Astrocyte of the spinal cord (primary cell): ENCODE measurements at regions not wholly inside any gene's neighbourhood (a gene's known extent, or its start where the extent isn't known, plus 50 kb on each side); places are given as distances from the start of the nearest gene placed in this dataset.

Experiments
- DNase-seq: peaks from one replicate; pipeline ENCODE4 v3.0.0; 2011; ENCODE audit warnings: low read depth, low spot score
- H3K4me3 ChIP-seq: 2 replicates; pipeline ENCODE4 v1.5.1; 2011; ENCODE audit warnings: low read depth, mild to moderate bottlenecking, low read length, moderate library complexity
- in situ Hi-C: cut with HindIII; loops from 2 replicates; pipeline ENCODE4 v1.10.0; 2017; ENCODE audit warnings: low sequenced_read_pairs
- TF ChIP-seq, protein P1 (sequence below): IDR thresholded peaks from 2 replicates; pipeline ENCODE4 v1.5.1; 2012; ENCODE audit warnings: low read depth, mild to moderate bottlenecking, low read length, inconsistent platforms

DNA sequence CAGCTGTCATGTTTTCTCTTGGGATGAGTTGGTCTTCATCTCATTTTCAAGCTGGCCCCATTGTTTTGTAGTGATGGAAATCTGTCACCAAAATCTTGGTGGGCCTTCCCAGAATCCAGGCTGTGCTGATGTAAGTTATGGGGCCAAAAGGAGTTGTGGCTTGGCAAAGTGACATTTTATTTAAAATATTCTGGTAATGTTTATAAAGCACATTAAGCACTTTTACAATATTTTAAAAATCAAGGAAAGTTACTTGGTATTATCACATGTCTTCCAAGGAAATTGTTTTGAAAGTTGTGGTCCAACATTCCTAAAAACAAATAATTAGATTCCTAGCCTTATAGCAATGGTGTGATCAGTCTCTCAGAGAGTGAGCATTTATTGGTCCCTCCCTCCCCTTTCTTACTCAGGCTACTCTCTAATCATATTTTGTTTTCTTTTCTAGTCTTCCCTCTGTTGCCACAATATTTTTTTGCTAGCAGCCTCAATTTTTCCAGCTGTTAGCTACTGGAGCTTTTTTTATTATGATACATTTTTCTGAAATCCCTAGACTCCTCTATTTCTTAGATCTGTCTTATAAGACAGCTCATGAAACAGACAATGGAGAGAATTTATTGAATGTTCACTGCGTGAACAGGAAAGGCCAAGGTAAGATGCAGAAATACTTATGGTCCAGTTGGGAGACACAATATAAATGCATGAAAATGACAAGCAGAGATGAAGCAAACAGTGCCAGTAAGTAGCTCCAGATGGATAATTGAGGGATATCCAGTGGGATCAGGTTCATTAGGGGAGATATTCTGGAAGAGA lies 408.1 kb upstream of the ZNF608 start:
- H3K4me3 ChIP-seq: no peak overlapping the region
- in situ Hi-C loops: no loop called here
- DNase-seq: no peak
- TF ChIP-seq, protein P1, sequence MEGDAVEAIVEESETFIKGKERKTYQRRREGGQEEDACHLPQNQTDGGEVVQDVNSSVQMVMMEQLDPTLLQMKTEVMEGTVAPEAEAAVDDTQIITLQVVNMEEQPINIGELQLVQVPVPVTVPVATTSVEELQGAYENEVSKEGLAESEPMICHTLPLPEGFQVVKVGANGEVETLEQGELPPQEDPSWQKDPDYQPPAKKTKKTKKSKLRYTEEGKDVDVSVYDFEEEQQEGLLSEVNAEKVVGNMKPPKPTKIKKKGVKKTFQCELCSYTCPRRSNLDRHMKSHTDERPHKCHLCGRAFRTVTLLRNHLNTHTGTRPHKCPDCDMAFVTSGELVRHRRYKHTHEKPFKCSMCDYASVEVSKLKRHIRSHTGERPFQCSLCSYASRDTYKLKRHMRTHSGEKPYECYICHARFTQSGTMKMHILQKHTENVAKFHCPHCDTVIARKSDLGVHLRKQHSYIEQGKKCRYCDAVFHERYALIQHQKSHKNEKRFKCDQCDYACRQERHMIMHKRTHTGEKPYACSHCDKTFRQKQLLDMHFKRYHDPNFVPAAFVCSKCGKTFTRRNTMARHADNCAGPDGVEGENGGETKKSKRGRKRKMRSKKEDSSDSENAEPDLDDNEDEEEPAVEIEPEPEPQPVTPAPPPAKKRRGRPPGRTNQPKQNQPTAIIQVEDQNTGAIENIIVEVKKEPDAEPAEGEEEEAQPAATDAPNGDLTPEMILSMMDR: no peak

DNA sequence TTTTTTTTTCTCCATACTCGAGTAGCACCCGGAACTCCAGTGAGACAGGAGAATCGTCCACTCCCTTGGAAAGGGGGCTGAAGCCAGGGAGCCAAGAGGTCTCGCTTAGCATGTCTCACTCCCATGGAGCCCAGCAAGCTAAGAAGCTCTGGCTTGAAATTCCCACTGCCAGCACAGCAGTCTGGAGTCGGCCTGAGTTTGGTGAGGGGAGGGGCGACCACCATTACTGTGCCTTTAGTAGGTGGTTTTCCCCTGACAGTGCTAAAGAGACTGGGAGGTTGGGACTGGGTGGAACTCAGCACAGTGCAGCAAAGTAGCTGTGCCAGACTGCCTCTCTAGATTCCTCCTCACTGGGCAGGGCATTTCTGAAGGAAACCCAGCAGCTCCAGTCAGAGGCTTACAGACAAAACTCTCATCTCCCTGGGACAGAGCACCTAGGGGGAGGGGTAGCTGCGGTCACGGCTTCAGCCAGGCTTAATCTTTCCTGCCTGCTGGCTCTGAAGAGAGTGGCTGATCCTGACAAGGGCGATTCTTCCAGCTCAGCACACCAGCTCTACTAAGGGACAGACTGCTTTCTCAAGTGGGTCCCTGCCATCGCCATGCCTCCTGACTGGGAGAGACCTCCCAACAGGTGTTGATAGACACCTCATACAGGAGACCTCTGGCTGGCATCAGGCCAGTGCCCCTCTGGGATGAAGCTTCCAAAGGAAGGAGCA lies 414.5 kb upstream of the ZNF608 start:
- TF ChIP-seq, protein P1: no peak
- H3K4me3 ChIP-seq: no peak overlapping the region
- in situ Hi-C loops: no loop called here
- no peak for DNase-seq

DNA sequence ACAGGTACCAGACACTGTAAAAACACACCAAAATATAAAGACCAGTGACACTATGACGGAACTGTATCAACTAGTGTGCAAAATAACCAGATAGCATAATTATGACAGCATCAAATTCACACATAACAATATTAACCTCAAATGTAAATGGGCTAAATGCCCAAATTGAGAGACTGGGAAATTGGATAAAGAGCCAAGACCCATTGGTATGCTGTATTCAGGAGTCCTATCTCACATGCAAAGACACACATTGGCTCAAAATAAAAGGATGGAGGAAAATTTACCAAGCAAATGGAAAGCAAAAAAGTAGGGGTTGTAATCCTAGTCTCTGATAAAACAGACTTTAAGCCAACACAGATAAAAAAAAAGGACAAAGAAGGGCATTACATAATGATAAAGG lies 416.3 kb upstream of the ZNF608 start:
- in situ Hi-C loops: no loop called here
- H3K4me3 ChIP-seq: no peak overlapping the region
- TF ChIP-seq, protein P1: no peak
- no peak for DNase-seq

DNA sequence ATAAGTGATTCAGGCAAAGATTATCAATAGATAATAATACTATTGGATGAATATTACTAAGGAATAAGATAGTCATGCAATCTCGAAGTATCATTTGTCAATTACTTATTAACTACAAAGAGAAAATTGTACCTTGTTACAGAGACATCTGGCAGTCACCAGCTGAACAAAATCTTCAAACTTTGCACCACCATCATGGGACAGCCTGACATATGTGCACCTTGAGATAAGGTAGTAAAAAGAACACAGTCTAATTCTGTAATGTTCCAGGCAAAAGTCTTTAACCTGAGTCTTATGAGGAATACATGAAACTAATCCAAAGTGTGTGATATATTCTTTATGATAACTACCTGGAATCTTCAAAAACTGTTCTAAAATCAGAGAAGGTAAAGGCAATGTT lies 423.0 kb upstream of the ZNF608 start:
- TF ChIP-seq, protein P1: no peak
- no peak for DNase-seq
- in situ Hi-C loops: no loop called here

DNA sequence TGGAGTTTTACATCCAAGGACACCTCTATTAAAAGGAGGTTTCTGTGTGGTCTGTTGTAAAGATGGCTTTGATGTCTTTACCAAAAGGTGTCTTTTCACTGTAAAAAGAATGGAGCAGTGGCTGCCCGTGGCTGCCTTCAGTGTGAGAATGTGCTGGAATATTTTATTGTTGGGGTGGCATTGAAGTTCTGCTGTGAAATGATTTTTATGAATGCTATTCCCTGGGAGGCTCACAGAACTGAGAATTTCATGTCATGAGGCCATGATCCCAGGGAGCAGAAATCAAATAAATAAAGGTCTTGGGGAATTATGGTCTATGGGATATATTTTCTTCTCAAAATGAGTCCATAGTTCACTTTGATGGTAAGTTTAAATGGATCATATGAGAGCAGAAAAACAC lies 425.2 kb upstream of the ZNF608 start:
- H3K4me3 ChIP-seq: no peak overlapping the region
- in situ Hi-C loops: no loop called here
- DNase-seq: no peak
- TF ChIP-seq, protein P1: no peak

More for the DNA sequence above, 423.0 kb upstream of the ZNF608 start:
- no peak overlapping the region for H3K4me3 ChIP-seq

DNA sequence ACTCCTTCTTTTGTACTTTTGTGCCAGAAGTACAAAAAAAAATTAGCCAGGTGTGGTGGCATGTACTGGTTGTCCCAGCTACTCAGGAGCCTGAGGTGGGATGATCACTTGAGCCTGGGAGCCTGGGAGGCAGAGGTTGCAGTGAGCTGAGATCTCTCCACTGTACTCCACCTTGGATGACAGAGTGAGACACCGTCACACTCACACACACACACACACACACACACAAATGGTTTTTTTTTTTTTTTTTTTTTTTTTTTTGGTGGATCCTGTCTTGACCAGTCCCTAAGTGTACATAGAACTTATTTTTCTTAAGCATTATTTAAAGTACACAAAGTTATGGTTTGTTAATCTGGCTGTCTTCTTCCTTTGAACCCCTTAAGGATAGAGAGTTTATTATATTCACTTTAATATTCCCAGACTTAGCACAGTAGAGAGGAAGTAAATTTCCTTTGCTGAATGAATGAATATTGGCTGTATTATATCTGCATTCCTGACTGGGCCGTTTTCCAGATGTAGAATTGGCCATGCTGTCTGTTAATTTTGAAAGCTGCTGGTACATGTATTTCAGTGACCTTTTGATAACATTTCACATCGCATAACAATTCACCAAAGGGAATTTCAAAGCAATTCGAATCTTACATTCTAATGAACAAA lies 429.0 kb upstream of the ZNF608 start:
- DNase-seq: no peak
- TF ChIP-seq, protein P1: no peak
- no peak overlapping the region for H3K4me3 ChIP-seq
- in situ Hi-C loops: no loop called here
